Stomach smooth muscle (tissue), 2 donors: ENCODE measurements at regions not wholly inside any gene's neighbourhood (a gene's known extent, or its start where the extent isn't known, plus 50 kb on each side); places are given as distances from the start of the nearest gene placed in this dataset.

Experiments used
- H3K27ac ChIP-seq: one replicate; pipeline ENCODE4 v1.7.0; 2013; ENCODE audit warnings: mild to moderate bottlenecking, low read length, inconsistent platforms
- H3K27me3 ChIP-seq, 2 donors: one replicate each; pipeline ENCODE4 v1.7.0; 2013; ENCODE audit warnings: low read length in 2 of 2; ENCODE audit not compliant: insufficient read depth in 2 of 2, control insufficient read depth in 1 of 2
- H3K36me3 ChIP-seq, 2 donors: one replicate each; pipeline ENCODE4 v1.7.0; 2013; ENCODE audit warnings: low read length in 2 of 2; ENCODE audit not compliant: control insufficient read depth in 2 of 2, insufficient read depth in 2 of 2
- H3K4me1 ChIP-seq: one replicate; pipeline ENCODE4 v1.7.0; 2013; ENCODE audit warnings: low read length; ENCODE audit not compliant: control insufficient read depth, insufficient read depth
- H3K4me3 ChIP-seq, 2 donors: one replicate each; pipeline ENCODE4 v1.7.0; 2013; ENCODE audit warnings: low read length in 2 of 2
- H3K9ac ChIP-seq, 2 donors: one replicate each; pipeline ENCODE4 v1.7.0; 2013; ENCODE audit warnings: low read length in 2 of 2, mild to moderate bottlenecking in 1 of 2
- H3K9me3 ChIP-seq, 2 donors: one replicate each; pipeline ENCODE4 v1.7.0; 2013; ENCODE audit warnings: low read length in 2 of 2; ENCODE audit not compliant: control insufficient read depth in 2 of 2
- donor health status: healthy.
- donor health status: Pancreatic carcinoma.

DNA sequence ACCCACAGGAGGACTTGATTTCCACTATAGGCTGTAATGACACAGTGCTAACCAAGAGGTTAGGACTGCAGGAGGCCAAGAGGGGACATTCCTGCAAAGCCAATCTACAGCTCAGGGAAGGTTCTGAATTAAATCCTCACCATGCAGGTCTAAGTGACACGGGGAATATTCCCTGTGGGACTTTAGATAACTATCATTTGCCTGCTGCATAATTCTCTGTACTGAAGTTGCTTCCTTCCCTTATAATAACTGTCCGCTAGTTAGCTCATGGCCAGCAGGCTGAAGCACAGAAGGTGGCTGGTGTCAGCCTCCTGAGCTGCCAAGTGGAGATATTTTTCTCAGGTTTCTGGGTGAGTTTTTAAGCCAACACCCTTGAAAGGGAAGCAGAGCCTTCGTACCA, 74.6 kb upstream of the SOX9 start:
- no peak overlapping the region for H3K27ac ChIP-seq
- peaks cover 0 to 4% of the 10 kb centered on the region in 2 donors for H3K9me3 ChIP-seq
- no peak overlapping the region for H3K9ac ChIP-seq
- H3K27me3 ChIP-seq = peaks cover 0 to 3% of the 10 kb centered on the region in 2 donors
- no peak overlapping the region for H3K4me3 ChIP-seq
- H3K36me3 ChIP-seq = no peaks in the 10 kb centered on the region
- no peaks in the 10 kb centered on the region for H3K4me1 ChIP-seq

DNA sequence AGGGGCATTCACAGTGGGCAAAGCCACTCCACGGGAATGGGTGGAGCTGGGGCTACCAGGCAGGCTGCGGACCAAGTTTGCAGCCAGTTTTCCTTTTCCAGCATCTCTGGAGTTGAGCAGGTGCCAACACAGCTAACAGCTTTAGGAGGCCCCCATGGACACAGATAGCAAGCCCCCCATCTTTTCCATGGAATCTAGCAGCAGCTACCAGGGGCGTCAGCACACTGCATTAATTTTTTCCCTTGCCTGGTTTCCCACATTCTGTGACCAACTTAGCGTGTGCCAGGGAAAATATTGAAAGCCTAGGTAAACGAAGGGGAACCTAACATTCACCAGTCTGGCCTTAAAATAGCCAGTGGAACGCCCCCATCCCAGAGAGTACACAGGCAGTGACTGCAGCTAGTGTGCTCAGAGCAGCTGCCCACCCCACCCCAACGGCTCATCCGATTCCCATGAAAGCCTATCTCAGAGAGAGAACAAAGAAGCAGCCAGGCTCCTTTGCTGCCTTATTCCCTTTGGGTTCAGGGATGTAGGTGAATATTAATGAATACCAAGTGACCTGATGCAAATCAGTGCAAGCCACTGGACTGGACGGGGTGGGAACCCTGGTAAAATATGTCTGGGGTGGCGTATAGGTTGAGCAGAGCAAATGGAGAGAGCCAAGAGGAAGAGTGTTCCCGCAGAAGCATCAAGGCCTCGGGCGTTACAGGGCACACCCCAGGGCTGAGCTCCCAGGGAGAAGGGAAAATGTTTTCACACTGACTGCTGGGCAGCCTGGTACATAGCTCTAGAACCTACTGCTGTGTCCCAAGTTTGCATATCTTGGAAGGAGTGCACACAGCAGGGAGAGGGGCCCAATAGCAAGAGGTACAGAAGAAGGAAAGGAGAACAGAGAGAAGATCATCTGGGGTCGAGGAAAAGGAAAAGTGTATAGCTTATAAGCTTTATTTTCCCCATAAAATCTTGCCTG, 73.9 kb upstream of the SOX9 start:
- no peaks in the 10 kb centered on the region for H3K4me1 ChIP-seq
- peaks cover 0 to 3% of the 10 kb centered on the region in 2 donors for H3K27me3 ChIP-seq
- H3K9ac ChIP-seq = no peak overlapping the region
- no peaks in the 10 kb centered on the region for H3K36me3 ChIP-seq
- no peak overlapping the region for H3K4me3 ChIP-seq
- peaks cover 0 to 5% of the 10 kb centered on the region in 2 donors for H3K9me3 ChIP-seq
- no peak overlapping the region for H3K27ac ChIP-seq

DNA sequence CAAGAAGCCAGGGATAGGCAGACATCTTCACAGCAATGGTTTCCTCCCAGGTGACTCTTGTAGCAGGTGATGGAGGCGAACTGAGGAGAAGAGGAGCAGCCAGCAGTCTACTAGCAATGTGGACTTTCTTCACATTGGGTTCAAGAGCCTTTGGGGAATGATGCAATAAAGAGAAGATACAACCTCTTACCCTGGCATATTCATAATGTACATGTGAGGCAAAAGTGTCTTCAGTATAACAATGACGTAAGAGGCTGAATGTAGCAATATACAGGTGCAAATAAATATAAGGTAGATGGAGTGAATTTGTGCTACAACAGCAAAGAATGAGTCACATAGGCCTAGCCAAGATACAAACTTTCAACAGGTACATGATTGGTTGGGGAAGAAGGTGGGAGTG, 70.9 kb upstream of the SOX9 start:
- H3K36me3 ChIP-seq = no peaks in the 10 kb centered on the region
- H3K9me3 ChIP-seq = peaks cover 0 to 6% of the 10 kb centered on the region in 2 donors
- no peak overlapping the region for H3K4me3 ChIP-seq
- no peak overlapping the region for H3K27ac ChIP-seq
- H3K27me3 ChIP-seq = peaks cover 3 to 5% of the 10 kb centered on the region in 2 donors
- H3K9ac ChIP-seq = no peak overlapping the region
- no peaks in the 10 kb centered on the region for H3K4me1 ChIP-seq

DNA sequence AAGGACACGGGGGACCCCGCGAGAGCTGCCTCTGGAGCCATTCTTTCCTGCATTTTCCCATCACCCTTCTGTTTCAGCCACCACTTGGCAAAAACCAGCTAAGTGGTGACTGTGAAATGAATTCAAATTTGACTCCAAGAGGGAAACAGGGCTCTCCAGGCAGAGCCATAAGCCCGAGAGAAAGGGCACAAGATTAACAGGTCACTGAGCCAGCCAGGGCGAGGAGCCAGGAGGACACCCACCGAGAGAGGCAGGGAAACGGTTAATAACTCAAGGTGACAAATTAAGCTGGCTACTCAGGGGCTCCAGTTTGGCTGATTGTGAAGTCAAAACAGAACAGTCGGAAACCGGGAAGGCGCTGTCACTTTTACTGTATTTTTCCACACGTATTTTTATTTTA, 67.8 kb upstream of the SOX9 start:
- Histone ChIP-seq H3K27me3 (peaks cover 3% of the 10 kb centered on the region in 2 donors), H3K4me1 (no peaks in the 10 kb centered on the region), H3K4me3 (no peak overlapping the region), H3K36me3 (no peaks in the 10 kb centered on the region), H3K9ac (no peak overlapping the region), H3K9me3 (peaks cover 0 to 5% of the 10 kb centered on the region in 2 donors), H3K27ac (no peak overlapping the region)

DNA sequence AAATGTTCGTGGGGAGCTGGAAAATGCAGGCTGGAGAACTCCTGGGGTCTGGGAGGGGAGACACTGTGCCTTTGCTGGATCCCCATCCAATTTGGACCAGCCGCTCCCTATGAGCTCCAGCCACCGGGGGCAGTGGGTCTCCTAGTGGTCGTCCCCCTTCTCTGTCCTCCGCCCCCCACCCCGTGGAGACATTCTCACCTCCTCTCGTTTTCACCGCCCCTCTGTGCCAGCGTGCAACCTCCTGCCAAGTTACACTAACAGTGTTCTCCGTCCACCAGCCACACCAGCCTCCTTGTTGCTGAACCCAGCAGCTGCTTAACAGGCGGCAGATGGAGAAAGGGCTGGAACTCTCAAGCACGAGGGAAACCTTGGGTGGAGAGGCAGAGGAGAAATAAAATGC, 67.4 kb upstream of the SOX9 start:
- peaks cover 0 to 5% of the 10 kb centered on the region in 2 donors for H3K9me3 ChIP-seq
- H3K36me3 ChIP-seq = no peaks in the 10 kb centered on the region
- H3K9ac ChIP-seq = no peak overlapping the region
- H3K4me3 ChIP-seq = no peak overlapping the region
- H3K4me1 ChIP-seq = no peaks in the 10 kb centered on the region
- no peak overlapping the region for H3K27ac ChIP-seq
- peaks cover 3% of the 10 kb centered on the region in 2 donors for H3K27me3 ChIP-seq

DNA sequence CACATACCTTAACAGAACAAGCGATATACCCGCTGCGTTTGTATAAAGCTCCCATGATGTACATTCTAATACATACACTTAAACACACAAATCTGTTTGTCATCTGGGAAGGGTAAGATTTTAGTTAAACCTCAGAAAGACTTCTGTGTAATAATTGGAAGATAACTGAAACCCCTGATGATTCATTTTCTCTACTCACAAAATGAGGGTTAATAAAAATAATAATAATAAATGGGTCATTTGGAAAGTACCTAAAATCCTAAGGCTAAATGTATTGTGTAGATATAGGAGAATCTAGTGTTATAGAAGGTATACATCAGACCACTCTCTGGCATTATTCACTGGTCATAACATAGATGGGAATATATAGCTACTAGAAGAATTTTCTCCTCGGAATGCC, 64.7 kb upstream of the SOX9 start:
- peaks cover 3% of the 10 kb centered on the region in 2 donors for H3K27me3 ChIP-seq
- H3K9me3 ChIP-seq = peaks cover 0 to 4% of the 10 kb centered on the region in 2 donors
- no peaks in the 10 kb centered on the region for H3K36me3 ChIP-seq
- no peak overlapping the region for H3K4me3 ChIP-seq
- no peaks in the 10 kb centered on the region for H3K4me1 ChIP-seq
- no peak overlapping the region for H3K27ac ChIP-seq
- H3K9ac ChIP-seq = no peak overlapping the region

DNA sequence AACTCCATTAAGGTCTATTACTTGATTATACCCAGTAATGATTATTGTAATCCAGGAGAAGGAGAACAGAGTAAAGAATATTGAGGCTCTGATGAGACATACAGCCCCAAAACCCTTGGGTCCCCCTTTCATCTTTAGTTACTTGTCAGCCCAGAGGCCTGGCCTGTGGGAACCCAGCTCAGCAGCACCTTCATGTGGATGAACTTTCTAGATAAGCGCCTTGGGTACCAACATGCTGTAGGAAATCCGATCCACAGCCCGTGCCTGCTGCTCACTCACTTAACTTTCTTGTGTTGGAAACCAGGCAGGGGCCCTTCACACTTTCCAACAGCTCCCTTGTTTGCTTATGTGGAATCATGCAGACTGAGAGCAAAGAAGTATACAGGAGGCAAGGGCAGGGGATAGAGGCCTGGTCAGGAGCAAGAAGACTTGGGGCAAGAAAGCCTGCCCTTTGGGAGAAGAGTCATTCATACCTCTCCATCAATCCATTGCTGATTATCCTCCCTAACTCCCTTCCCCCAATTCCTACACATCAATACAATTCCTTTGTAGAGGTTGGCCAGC, 64.0 kb upstream of the SOX9 start:
- Histone ChIP-seq H3K36me3 (no peaks in the 10 kb centered on the region), H3K4me3 (no peak overlapping the region), H3K4me1 (no peaks in the 10 kb centered on the region), H3K27me3 (peaks cover 3% of the 10 kb centered on the region in 2 donors), H3K9me3 (peaks cover 0 to 2% of the 10 kb centered on the region in 2 donors), H3K9ac (no peak overlapping the region), H3K27ac (no peak overlapping the region)

DNA sequence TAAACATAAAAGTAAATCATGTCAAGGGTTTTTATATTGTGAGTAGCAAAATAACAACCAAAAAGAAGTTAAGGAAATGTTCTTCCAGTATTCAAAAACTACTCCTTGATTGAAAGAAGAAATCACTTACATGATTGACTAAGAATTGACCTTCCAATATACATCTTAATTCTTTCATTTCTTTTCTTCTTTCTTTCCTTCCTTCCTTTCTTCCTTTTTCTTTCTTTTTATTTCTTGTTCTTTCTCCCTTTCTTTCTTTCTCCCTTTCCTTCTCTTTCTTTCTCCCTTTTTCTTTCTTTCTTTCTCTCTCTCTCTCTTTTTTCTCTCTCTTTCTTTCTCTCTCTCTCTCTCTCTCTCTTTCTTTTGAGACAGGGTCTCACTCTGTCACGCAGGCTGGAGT, 60.7 kb upstream of the SOX9 start:
- Histone ChIP-seq H3K4me1 (no peaks in the 10 kb centered on the region), H3K36me3 (no peaks in the 10 kb centered on the region), H3K4me3 (no peak overlapping the region), H3K9ac (no peak overlapping the region), H3K9me3 (no peaks in the 10 kb centered on the region), H3K27me3 (no peaks in the 10 kb centered on the region), H3K27ac (no peak overlapping the region)

DNA sequence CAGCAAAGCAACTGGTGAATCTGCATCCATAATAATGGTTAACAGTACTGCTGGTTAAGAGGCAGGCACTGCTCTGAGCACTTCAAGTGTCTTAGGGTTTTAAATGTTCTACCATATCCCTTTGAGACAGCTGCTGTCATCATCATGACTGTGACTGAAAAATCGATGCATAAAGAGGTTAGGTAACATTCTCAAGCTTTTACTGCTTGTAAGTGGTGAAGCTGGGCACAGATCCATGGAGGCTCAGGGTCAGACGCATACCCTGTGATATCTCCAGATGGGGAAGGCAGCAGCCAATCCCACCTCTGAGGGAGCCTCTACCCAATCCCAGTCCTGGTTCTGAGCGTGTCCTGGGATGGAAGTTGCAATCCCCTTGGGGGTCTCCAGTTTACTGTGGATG, 57.6 kb upstream of the SOX9 start:
- no peaks in the 10 kb centered on the region for H3K36me3 ChIP-seq
- no peaks in the 10 kb centered on the region for H3K9me3 ChIP-seq
- H3K27ac ChIP-seq = no peak overlapping the region
- no peaks in the 10 kb centered on the region for H3K4me1 ChIP-seq
- no peak overlapping the region for H3K4me3 ChIP-seq
- H3K9ac ChIP-seq = no peak overlapping the region
- no peaks in the 10 kb centered on the region for H3K27me3 ChIP-seq

DNA sequence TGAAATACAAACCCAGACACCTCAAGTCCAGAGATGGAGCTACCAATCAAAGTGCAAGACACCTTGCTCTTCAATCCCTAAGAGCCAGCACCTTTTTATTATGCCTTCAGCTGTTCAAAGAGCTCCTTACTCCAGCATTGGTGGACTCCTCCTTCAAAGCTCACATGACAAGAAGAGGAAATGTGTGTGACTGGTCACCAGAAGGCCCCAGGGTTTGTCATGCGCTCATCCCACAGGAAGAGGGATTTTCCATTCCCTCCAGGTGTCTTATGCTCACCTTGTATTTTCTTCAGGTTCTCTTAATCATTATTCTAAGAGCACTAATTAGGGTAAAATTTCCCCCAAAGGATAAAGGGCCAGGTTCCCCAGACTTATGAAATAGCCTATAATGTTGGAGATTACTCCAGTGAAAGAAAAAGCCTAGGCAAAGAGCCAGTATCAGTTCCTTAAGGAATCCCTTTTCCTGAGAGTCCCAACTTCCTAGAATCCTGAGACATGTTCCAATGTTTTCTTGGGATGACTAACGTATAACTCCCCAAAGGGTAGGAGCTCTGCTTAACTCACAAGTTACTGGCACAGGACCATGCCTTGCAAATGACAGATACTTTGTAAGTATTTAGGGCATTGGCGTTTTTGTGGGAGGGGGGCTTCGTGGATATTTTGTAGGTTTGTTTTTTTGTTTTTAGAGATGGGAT, 56.9 kb upstream of the SOX9 start:
- H3K27me3 ChIP-seq = no peaks in the 10 kb centered on the region
- H3K4me1 ChIP-seq = no peaks in the 10 kb centered on the region
- H3K9ac ChIP-seq = no peak overlapping the region
- no peaks in the 10 kb centered on the region for H3K36me3 ChIP-seq
- no peak overlapping the region for H3K27ac ChIP-seq
- H3K9me3 ChIP-seq = no peaks in the 10 kb centered on the region
- H3K4me3 ChIP-seq = no peak overlapping the region
